ENCODE measurements at regions not wholly inside any gene's neighbourhood (a gene's known extent, or its start where the extent isn't known, plus 50 kb on each side); places are given as distances from the start of the nearest gene placed in this dataset.

GRCh38 chr22:27628341-27628740, 173.2 kb downstream of the MN1 start:
- TF ChIP-seq CTCF (IDR thresholded peaks at IDR 0.05): no peak
- intact Hi-C loops (cut with DNase I; ENCODE audit: low total_unique reads): no loop called here
- H3K36me3 ChIP-seq: no peaks in the 10 kb centered on the region
- DNase-seq: no peak
- no peak overlapping the region for H3K27ac ChIP-seq
- no peak overlapping the region for H3K4me3 ChIP-seq
- no peaks in the 10 kb centered on the region for H3K4me1 ChIP-seq
- H3K9me3 ChIP-seq: no peaks in the 10 kb centered on the region
- no peaks in the 10 kb centered on the region for H3K27me3 ChIP-seq

- DNase-seq: no peak
- TF ChIP-seq CTCF (IDR thresholded peaks at IDR 0.05): no peak
- Histone ChIP-seq H3K27ac (no peak overlapping the region), H3K36me3 (no peaks in the 10 kb centered on the region), H3K4me3 (no peak overlapping the region), H3K9me3 (no peaks in the 10 kb centered on the region), H3K4me1 (no peaks in the 10 kb centered on the region), H3K27me3 (no peaks in the 10 kb centered on the region)
- intact Hi-C loops (cut with DNase I; ENCODE audit: low total_unique reads): no loop called here
Measured at GRCh38 chr22:27628891-27629631, 172.5 kb downstream of the MN1 start.

- TF ChIP-seq CTCF (IDR thresholded peaks at IDR 0.05): no peak
- H3K36me3 ChIP-seq: no peaks in the 10 kb centered on the region
- no peak for DNase-seq
- no peaks in the 10 kb centered on the region for H3K4me1 ChIP-seq
- no peak overlapping the region for H3K27ac ChIP-seq
- H3K9me3 ChIP-seq: no peaks in the 10 kb centered on the region
- intact Hi-C loops (cut with DNase I; ENCODE audit: low total_unique reads): loop anchor here (10.0 kb wide), 2 partner anchors 55 to 225 kb away; no protein-coding TSS in a partner anchor
- H3K27me3 ChIP-seq: no peaks in the 10 kb centered on the region
- H3K4me3 ChIP-seq: no peak overlapping the region
Measured at GRCh38 chr22:27629908-27630673, 171.5 kb downstream of the MN1 start.

GRCh38 chr22:27630754-27631153, 170.8 kb downstream of the MN1 start:
- intact Hi-C loops (cut with DNase I; ENCODE audit: low total_unique reads): loop anchor here (10.0 kb wide), 2 partner anchors 54 to 226 kb away; no protein-coding TSS in a partner anchor
- H3K27me3 ChIP-seq: no peaks in the 10 kb centered on the region
- no peaks in the 10 kb centered on the region for H3K36me3 ChIP-seq
- H3K4me3 ChIP-seq: no peak overlapping the region
- TF ChIP-seq CTCF (IDR thresholded peaks at IDR 0.05): no peak
- H3K27ac ChIP-seq: no peak overlapping the region
- DNase-seq: no peak
- H3K9me3 ChIP-seq: no peaks in the 10 kb centered on the region
- H3K4me1 ChIP-seq: peaks cover 0 to 1% (median 0%) of the 10 kb centered on the region in 4 donors

- Histone ChIP-seq H3K4me3 (no peak overlapping the region), H3K27ac (no peak overlapping the region), H3K27me3 (no peaks in the 10 kb centered on the region), H3K9me3 (no peaks in the 10 kb centered on the region), H3K4me1 (peaks cover 0 to 10% (median 5%) of the 10 kb centered on the region in 4 donors), H3K36me3 (no peaks in the 10 kb centered on the region)
- intact Hi-C loops (cut with DNase I; ENCODE audit: low total_unique reads): loop anchor here (10.0 kb wide), 2 partner anchors 53 to 227 kb away; no protein-coding TSS in a partner anchor
- no peak for DNase-seq
- TF ChIP-seq CTCF (IDR thresholded peaks at IDR 0.05): no peak
Measured at GRCh38 chr22:27631641-27632040, 169.9 kb downstream of the MN1 start.

All from tibial artery (tissue), 4 donors.